ENCODE measurements at regions not wholly inside any gene's neighbourhood (a gene's known extent, or its start where the extent isn't known, plus 50 kb on each side); places are given as distances from the start of the nearest gene placed in this dataset.

DNA sequence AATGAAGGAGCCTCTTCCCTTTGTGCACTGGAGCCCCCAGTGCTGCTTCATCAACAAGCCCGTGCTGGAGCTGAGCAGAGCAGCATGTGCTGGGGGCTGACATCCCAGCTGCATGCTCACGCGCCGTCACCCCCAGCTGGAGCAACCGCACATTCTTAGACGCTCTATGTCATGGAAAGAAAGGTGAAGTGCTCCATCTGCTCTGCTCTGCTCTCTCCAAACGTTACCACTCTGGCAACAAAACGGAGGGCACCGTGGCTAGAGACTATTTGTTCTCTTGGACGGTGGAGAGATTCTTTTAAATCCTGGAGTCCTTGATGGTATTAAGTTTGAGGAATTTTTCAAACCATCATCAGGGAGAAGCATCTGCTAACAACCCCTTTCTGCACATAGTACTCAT is 208.4 kb downstream of the C12orf75 start:
- peak; percentile 78 for DNase-seq (ENCODE audit: low spot score)

- no peak for DNase-seq (ENCODE audit: low spot score)
These were observed 209.2 kb downstream of the C12orf75 start for GRCh38 chr12:105539735-105540134.

- no peak for DNase-seq (ENCODE audit: low spot score)
These were observed 217.3 kb downstream of the C12orf75 start for GRCh38 chr12:105547786-105548185.

GRCh38 chr12:105548626-105549025 is 218.1 kb downstream of the C12orf75 start:
- no peak for DNase-seq (ENCODE audit: low spot score)

DNA sequence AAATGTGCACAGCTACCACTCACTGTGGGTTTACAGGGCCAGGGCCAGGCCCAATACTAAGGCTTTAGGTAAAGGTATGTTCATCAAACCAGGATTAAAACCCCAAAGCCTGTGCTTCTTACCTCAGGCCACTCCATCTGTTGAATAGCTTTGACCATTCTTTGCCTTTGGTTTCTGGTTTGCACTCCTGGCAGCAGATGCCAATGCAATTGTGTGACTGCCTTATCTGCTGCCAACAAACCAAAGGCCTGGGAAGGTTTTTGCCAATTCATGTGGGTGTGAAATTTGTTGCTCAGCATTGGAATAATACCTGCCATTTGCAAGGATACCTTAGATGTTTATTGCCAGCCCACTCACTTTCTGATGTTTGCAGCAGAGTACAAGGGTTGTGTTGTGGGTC is 221.6 kb downstream of the C12orf75 start:
- DNase-seq (ENCODE audit: low spot score) = no peak

DNA sequence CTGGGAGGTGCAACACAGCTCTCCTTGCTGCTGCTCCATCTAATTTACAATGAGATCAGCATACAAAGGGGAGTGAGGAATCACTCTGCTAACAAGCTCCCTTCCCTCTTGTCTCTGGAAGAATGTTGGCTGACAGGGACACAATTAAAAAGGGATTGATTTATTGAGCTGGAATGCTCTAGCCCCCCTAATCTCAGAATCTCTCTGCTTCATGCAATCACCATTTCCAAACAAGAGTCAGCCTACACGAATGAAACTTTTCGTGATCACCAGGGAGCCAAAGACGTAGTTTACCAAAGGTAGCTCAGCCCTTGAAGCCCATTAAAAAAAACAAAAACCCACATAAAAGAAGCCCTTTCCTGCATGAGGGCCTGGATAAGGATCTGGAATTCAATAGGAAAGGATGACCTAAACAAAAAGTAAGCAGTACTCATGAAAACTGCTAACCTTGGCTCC is 223.8 kb downstream of the C12orf75 start:
- DNase-seq (ENCODE audit: low spot score) = no peak

DNA sequence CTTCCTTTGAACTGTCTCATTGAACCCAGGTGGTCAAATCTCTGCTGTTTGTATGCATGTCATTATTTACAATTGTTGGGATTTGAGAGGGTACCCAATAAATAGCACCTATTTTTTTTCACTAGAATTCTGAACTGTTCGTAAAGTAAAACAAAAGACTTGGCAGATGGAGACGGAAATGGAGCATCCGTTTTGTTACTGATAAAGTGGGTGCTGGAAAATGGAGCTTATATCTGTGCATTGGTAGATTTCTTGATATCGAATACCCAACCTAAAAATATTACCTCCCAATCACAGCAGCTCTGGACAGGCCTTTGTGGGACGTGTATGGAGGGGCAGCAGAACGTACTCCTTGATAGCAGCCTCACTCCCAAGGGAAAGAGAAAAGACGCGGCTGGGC is 224.4 kb downstream of the C12orf75 start:
- no peak for DNase-seq (ENCODE audit: low spot score)

DNA sequence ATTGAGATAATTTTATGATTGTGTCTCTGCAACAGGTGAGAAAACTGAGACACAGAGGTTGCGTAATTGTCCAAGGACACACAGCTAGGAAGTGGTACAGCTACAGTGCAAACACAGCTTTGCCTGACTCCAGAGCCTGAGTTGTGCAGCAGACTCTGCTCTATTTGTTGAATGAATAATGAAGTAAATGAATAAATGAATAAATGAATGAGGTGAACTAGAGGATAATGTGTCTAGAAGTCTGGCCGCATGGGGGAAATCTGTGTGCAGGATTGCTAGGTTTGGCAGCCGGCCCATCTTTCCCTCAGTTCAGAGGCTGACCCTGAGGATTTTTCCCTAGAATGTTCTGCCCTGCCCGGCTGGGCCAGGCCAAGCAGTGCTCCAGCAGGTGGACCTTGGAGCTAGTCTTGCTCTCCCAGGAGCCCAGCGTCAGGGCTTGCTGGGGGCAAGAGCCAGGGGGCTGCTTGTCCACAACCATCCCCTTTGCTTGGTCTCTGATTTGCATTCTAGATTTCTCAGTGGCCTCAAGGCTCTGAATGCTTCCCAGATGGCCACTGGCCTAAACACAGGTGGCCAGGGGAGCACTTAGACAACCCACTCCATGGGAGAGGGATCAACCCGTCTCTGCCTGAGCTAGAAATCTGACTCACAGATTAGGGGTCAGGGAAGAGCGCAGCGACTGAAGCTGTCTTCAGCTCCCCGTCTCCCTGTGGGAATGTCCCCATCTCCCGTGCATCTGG is 225.2 kb downstream of the C12orf75 start:
- DNase-seq (ENCODE audit: low spot score) = no peak

DNA sequence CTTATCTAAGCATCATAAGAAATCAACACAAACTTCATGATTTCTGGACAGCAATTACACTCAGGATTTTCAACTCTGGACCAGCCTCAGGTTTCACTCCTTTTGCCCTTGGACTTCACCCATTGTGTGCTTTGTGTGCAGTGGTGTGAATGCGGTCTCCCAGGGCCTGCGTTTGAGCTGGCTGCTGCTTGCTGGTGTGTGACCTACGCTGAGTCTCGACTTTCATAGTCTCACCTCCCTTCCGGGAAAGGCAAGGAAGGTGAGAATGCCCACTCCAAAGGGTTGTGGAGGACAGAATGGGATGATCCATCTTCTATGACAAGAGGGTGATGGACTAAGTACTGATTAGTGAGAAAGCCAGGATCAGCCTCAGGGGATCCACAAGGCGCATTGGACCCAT is 228.8 kb downstream of the C12orf75 start:
- DNase-seq (ENCODE audit: low spot score) = no peak

- peak; percentile 67 for DNase-seq (ENCODE audit: low spot score)
These were observed 231.2 kb downstream of the C12orf75 start for GRCh38 chr12:105561546-105562198.

- peak; percentile 92 for DNase-seq (ENCODE audit: low spot score)
These were observed 231.9 kb downstream of the C12orf75 start for GRCh38 chr12:105562199-105562971.

DNA sequence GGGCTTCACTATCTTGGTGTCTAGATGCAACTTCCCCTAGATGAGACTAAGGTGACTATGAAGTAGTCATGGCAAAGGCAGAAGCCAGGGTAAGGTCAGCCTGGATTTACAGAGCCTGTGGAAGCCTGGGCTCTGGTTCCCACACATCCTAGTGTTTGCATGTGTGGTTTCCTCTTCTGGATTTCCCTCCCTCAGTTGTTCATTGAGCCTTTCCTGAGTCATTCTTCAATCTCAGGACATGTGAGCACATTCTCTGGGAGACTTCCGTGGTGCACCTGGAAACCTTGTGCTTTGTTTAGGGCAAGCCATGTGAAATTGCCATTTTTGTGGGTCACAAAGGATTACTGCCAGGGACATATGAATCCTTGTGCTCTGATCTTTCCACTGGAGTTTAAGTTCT is 236.6 kb downstream of the C12orf75 start:
- DNase-seq (ENCODE audit: low spot score) = no peak

DNA sequence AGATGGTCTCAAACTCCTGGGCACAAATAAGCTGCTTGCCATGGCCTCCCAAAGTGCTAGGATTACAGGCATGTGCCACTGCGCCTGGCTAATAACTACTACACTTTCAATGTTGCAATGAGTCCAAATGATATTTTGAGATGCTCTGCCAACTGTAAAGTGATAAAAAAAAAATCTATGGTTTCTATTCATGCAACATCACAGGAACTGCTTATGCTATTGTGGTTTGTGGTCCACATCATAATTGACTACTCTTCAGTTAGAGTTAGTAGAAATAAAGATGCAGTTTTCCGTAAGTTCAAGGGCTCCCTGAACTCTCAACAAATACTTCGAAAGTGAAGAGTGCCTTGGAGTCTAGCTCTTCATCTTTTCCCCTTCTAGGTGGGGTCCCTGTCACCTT is 239.4 kb downstream of the C12orf75 start:
- DNase-seq (ENCODE audit: low spot score) = no peak

DNA sequence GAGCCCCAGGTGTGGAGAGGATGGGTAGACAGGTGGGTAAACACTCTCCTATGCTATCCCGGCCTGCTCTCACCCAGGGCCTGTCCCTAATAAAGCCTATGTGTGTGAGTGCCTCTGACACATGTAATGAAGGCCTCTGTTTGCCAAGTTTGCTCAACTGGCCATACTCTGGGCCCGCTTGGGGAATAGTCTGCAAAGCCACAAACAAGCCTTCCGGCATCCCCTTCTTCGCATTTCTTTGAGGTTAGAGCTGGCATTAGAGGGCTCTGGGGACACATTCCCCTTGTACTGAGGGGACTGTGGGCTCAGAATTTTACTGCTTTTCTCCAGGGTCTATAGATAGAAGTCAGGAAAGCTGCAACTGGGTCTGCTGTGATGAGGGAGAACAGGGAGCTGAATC is 240.5 kb downstream of the C12orf75 start:
- no peak for DNase-seq (ENCODE audit: low spot score)

GRCh38 chr12:105573574-105573973 is 243.1 kb downstream of the C12orf75 start:
- DNase-seq (ENCODE audit: low spot score) = no peak

DNA sequence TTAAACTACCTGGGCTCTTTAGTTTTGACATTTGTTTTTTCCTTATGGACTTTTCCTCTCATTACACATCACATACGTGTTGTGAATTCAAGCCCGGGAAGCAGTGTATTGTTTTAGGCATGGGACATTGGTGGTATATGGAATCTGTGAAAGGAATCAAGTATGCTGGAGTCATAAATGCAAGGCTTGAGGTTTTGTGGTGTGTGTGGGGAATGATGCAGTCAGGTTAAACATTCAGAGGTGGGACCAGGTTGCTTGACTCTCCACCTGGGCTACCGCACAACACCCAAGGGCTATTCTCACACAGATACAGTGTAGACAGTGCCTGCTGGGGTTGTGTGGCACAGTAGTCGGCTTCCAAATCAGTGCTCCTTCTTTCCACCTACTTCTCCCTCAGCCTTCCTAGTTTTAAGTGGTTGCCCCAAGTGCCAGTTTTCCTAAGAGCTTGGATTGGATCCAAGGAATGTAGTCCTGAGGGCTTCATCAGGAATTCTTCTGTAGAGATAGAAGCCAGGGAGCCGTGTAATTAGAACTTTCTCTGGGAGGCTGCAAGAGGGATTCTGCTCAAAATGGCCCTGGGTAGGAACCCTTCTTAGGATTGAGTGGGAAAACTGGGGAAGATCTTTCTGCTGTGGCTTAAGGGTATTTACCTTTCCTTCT is 243.7 kb downstream of the C12orf75 start:
- DNase-seq (ENCODE audit: low spot score) = no peak

GRCh38 chr12:105575235-105575634 is 244.7 kb downstream of the C12orf75 start:
- DNase-seq (ENCODE audit: low spot score) = no peak

- no peak for DNase-seq (ENCODE audit: low spot score)
These were observed 245.8 kb downstream of the C12orf75 start for GRCh38 chr12:105576261-105576660.

DNA sequence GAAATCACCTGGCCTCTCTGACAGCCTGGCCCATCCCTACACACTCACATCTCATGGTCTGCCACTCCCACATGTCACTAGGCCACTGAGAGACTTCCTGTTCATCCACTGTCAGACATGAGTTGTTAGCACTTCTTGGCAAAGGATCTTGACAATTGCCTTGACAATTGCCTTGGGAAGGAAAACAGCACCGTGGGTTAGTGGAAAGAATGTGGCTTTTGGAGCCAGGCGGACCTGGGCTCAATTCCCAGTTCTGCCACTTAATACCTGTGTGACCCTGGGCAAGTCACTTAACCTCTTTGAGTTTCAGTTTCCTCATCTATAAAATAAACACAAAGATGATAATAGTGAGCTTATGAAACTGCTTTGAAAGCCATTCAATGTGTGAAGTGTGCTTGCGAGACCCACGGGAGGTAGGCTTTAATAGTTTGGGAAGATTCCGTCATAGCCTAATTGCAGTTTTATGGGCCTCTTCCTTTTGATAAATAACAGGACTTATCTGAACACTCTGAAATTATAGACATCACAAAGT is 250.4 kb downstream of the C12orf75 start:
- no peak for DNase-seq (ENCODE audit: low spot score)

DNA sequence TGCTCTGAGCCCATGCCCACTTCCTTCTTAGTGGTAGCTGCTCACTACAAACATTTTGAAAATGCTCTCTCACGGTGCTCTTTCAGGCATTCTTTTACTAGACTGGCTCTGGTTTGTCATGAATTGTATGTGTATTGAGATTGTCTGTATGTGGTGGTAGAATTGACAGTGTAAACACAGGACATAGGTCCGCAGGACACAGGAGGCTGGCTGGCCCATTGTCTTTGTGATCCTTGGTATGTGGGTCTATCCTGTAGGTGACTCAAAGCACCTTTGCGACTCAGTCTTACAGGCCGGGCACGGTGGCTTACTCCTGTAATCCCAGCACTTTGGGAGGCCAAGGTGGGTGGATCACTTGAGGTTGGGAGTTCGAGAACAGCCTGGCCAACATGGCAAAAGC is 250.9 kb downstream of the C12orf75 start:
- no peak for DNase-seq (ENCODE audit: low spot score)

DNA sequence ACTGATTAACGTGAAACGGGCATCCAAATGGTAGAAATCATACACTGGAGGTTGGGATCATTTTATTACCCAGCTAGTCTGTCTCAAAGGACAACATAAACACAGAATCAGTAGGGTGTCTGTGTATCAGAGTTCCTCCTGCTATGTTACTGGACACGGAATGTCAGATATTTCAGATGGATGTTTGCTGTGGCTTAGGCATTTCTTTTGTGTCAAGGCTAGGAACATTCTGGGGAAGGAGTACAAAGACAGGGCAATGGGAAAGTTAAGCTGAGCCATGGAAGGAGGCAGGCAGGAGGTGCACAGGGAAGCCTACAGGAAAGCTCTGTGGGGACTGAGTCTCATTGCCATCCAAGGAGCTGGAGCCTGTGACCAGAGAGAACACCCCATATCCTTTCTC is 254.6 kb downstream of the C12orf75 start:
- no peak for DNase-seq (ENCODE audit: low spot score)

GRCh38 chr12:105587237-105587636 is 256.7 kb downstream of the C12orf75 start:
- no peak for DNase-seq (ENCODE audit: low spot score)
